SK-N-SH treated with all-trans-retinoic acid at 6 μM for 48 hours (cell line): ENCODE measurements at regions not wholly inside any gene's neighbourhood (a gene's known extent, or its start where the extent isn't known, plus 50 kb on each side); places are given as distances from the start of the nearest gene placed in this dataset.

Source experiments
- ATAC-seq: fragments of 200-7000 bp; cut with Tn5 transposase; 3 replicates; pipeline ENCODE4 v1.9.1; 2020; ENCODE audit warnings: mild to moderate bottlenecking, moderate library complexity
- BACH2 ChIP-seq: fragments of 250-450 bp; sonication (Bioruptor Pico); IDR thresholded peaks from 2 replicates; pipeline ENCODE4 v1.9.0; 2021; ENCODE audit warnings: mild to moderate bottlenecking, borderline replicate concordance
- ESRRG ChIP-seq: fragments of 250-450 bp; sonication (Bioruptor Pico); IDR thresholded peaks from 2 replicates; pipeline ENCODE4 v1.6.1; 2021; ENCODE audit warnings: mild to moderate bottlenecking
- GLIS3 ChIP-seq: fragments of 250-450 bp; sonication (Bioruptor Pico); IDR thresholded peaks from 2 replicates; pipeline ENCODE4 v1.5.0; 2020; ENCODE audit warnings: mild to moderate bottlenecking, moderate library complexity
- ISL1 ChIP-seq: fragments of 250-450 bp; sonication (Bioruptor Pico); IDR thresholded peaks from 2 replicates; pipeline ENCODE4 v2.1.2; 2022; ENCODE audit warnings: mild to moderate bottlenecking, moderate library complexity
- OSR1 ChIP-seq: fragments of 250-450 bp; sonication (Bioruptor Pico); IDR thresholded peaks from 2 replicates; pipeline ENCODE4 v1.8.0; 2022; ENCODE audit warnings: moderate library complexity, mild to moderate bottlenecking, inconsistent platforms
- RARB ChIP-seq: fragments of 250-450 bp; sonication (Bioruptor Pico); IDR thresholded peaks from 2 replicates; pipeline ENCODE4 v1.8.0; 2021; ENCODE audit warnings: mild to moderate bottlenecking, moderate library complexity
- SNAI2 ChIP-seq: fragments of 250-450 bp; sonication (Bioruptor Pico); IDR thresholded peaks from 2 replicates; pipeline ENCODE4 v1.5.0; 2020; ENCODE audit warnings: mild to moderate bottlenecking, moderate library complexity
- TCF4 ChIP-seq: fragments of 250-450 bp; sonication (Bioruptor Pico); IDR thresholded peaks from 2 replicates; pipeline ENCODE4 v1.8.0; 2021; ENCODE audit warnings: mild to moderate bottlenecking, moderate library complexity, borderline replicate concordance
- ZC3H10 ChIP-seq: fragments of 250-450 bp; sonication (Bioruptor Pico); IDR thresholded peaks from 2 replicates; pipeline ENCODE4 v1.5.1; 2021; ENCODE audit warnings: mild to moderate bottlenecking, moderate library complexity
- ZFP3 ChIP-seq: fragments of 250-450 bp; sonication (Bioruptor Pico); IDR thresholded peaks from 2 replicates; pipeline ENCODE4 v1.5.0; 2020; ENCODE audit warnings: mild to moderate bottlenecking, moderate library complexity
- ZNF565 ChIP-seq: fragments of 450-650 bp; formaldehyde crosslinking; conservative IDR thresholded peaks from 2 replicates; pipeline ENCODE4 v1.5.0; 2020; ENCODE audit warnings: low read depth, mild to moderate bottlenecking, moderate library complexity
- ZNF70 ChIP-seq: fragments of 450-650 bp; formaldehyde crosslinking; IDR thresholded peaks from 2 replicates; pipeline ENCODE4 v1.5.0; 2020; ENCODE audit warnings: mild to moderate bottlenecking, moderate library complexity
- ZNF8 ChIP-seq: fragments of 450-650 bp; formaldehyde crosslinking; IDR thresholded peaks from 2 replicates; pipeline ENCODE4 v1.5.0; 2020; ENCODE audit warnings: mild to moderate bottlenecking, moderate library complexity
- TF ChIP-seq, protein P1 (sequence below): fragments of 250-450 bp; sonication (Bioruptor Pico); IDR thresholded peaks from 2 replicates; pipeline ENCODE4 v1.5.0; 2020; ENCODE audit warnings: mild to moderate bottlenecking, moderate library complexity
- TF ChIP-seq, protein P2 (sequence below): fragments of 250-450 bp; sonication (Bioruptor Pico); IDR thresholded peaks from 2 replicates; pipeline ENCODE4 v1.5.1; 2020; ENCODE audit warnings: low read depth, mild to moderate bottlenecking, moderate library complexity
- TF ChIP-seq, protein P3 (sequence below): fragments of 250-450 bp; sonication (Bioruptor Pico); IDR thresholded peaks from 2 replicates; pipeline ENCODE4 v1.5.1; 2021; ENCODE audit warnings: mild to moderate bottlenecking, moderate library complexity
- TF ChIP-seq, protein P4 (sequence below): fragments of 250-450 bp; sonication (Bioruptor Pico); IDR thresholded peaks from 2 replicates; pipeline ENCODE4 v1.8.0; 2020; ENCODE audit warnings: mild to moderate bottlenecking, moderate library complexity, borderline replicate concordance
- TF ChIP-seq, protein P5 (sequence below): fragments of 250-450 bp; sonication (Bioruptor Pico); IDR thresholded peaks from 2 replicates; pipeline ENCODE4 v1.8.0; 2021; ENCODE audit warnings: low read depth, mild to moderate bottlenecking, moderate library complexity, borderline replicate concordance

DNA sequence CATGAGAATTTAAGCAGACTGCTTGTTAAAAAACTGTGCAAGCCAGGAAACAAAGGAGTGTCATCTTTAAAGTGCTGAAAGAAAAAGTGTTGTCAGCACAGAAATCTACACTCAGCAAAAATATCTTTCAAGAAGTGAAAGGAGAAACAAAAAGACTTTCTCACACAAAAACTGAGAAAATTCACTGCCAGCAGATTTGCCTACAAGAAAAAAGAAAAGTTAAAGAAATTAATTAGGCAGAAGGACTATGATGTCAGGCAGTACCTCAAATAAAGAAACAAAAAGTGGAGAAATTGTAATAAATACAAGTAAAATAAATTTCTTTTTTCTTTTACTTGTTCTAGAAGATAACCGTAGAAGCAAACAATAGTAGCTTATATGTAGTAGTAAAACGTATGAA, 171.6 kb upstream of the CEP162 start:
- ATAC-seq, result no peak
- TF ChIP-seq, protein P1, sequence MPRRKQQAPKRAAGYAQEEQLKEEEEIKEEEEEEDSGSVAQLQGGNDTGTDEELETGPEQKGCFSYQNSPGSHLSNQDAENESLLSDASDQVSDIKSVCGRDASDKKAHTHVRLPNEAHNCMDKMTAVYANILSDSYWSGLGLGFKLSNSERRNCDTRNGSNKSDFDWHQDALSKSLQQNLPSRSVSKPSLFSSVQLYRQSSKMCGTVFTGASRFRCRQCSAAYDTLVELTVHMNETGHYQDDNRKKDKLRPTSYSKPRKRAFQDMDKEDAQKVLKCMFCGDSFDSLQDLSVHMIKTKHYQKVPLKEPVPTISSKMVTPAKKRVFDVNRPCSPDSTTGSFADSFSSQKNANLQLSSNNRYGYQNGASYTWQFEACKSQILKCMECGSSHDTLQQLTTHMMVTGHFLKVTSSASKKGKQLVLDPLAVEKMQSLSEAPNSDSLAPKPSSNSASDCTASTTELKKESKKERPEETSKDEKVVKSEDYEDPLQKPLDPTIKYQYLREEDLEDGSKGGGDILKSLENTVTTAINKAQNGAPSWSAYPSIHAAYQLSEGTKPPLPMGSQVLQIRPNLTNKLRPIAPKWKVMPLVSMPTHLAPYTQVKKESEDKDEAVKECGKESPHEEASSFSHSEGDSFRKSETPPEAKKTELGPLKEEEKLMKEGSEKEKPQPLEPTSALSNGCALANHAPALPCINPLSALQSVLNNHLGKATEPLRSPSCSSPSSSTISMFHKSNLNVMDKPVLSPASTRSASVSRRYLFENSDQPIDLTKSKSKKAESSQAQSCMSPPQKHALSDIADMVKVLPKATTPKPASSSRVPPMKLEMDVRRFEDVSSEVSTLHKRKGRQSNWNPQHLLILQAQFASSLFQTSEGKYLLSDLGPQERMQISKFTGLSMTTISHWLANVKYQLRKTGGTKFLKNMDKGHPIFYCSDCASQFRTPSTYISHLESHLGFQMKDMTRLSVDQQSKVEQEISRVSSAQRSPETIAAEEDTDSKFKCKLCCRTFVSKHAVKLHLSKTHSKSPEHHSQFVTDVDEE, result no peak
- no peak for TF ChIP-seq RARB (CRISPR knock-in tag)
- TF ChIP-seq ZC3H10, result no peak
- TF ChIP-seq, protein P2, sequence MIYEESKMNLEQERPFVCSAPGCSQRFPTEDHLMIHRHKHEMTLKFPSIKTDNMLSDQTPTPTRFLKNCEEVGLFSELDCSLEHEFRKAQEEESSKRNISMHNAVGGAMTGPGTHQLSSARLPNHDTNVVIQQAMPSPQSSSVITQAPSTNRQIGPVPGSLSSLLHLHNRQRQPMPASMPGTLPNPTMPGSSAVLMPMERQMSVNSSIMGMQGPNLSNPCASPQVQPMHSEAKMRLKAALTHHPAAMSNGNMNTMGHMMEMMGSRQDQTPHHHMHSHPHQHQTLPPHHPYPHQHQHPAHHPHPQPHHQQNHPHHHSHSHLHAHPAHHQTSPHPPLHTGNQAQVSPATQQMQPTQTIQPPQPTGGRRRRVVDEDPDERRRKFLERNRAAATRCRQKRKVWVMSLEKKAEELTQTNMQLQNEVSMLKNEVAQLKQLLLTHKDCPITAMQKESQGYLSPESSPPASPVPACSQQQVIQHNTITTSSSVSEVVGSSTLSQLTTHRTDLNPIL (CRISPR knock-in tag), result no peak
- no peak for TF ChIP-seq SNAI2 (CRISPR knock-in tag)
- TF ChIP-seq, protein P3, sequence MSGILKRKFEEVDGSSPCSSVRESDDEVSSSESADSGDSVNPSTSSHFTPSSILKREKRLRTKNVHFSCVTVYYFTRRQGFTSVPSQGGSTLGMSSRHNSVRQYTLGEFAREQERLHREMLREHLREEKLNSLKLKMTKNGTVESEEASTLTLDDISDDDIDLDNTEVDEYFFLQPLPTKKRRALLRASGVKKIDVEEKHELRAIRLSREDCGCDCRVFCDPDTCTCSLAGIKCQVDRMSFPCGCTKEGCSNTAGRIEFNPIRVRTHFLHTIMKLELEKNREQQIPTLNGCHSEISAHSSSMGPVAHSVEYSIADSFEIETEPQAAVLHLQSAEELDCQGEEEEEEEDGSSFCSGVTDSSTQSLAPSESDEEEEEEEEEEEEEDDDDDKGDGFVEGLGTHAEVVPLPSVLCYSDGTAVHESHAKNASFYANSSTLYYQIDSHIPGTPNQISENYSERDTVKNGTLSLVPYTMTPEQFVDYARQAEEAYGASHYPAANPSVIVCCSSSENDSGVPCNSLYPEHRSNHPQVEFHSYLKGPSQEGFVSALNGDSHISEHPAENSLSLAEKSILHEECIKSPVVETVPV (CRISPR knock-in tag), result no peak
- no peak for TF ChIP-seq GLIS3 (CRISPR knock-in tag)
- TF ChIP-seq OSR1, result no peak
- TF ChIP-seq ESRRG (CRISPR knock-in tag), result no peak
- TF ChIP-seq, protein P4, sequence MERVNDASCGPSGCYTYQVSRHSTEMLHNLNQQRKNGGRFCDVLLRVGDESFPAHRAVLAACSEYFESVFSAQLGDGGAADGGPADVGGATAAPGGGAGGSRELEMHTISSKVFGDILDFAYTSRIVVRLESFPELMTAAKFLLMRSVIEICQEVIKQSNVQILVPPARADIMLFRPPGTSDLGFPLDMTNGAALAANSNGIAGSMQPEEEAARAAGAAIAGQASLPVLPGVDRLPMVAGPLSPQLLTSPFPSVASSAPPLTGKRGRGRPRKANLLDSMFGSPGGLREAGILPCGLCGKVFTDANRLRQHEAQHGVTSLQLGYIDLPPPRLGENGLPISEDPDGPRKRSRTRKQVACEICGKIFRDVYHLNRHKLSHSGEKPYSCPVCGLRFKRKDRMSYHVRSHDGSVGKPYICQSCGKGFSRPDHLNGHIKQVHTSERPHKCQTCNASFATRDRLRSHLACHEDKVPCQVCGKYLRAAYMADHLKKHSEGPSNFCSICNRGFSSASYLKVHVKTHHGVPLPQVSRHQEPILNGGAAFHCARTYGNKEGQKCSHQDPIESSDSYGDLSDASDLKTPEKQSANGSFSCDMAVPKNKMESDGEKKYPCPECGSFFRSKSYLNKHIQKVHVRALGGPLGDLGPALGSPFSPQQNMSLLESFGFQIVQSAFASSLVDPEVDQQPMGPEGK (CRISPR knock-in tag), result no peak
- no peak for TF ChIP-seq BACH2 (CRISPR knock-in tag)
- TF ChIP-seq, protein P5, sequence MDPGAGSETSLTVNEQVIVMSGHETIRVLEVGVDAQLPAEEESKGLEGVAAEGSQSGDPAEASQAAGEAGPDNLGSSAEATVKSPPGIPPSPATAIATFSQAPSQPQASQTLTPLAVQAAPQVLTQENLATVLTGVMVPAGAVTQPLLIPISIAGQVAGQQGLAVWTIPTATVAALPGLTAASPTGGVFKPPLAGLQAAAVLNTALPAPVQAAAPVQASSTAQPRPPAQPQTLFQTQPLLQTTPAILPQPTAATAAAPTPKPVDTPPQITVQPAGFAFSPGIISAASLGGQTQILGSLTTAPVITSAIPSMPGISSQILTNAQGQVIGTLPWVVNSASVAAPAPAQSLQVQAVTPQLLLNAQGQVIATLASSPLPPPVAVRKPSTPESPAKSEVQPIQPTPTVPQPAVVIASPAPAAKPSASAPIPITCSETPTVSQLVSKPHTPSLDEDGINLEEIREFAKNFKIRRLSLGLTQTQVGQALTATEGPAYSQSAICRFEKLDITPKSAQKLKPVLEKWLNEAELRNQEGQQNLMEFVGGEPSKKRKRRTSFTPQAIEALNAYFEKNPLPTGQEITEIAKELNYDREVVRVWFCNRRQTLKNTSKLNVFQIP (CRISPR knock-in tag), result no peak
- TF ChIP-seq TCF4 (CRISPR knock-in tag), result no peak
- no peak for TF ChIP-seq ZFP3 (CRISPR knock-in tag)
- TF ChIP-seq ZNF565 (CRISPR knock-in tag), result no peak
- TF ChIP-seq ISL1 (CRISPR knock-in tag), result no peak
- no peak for TF ChIP-seq ZNF8 (CRISPR knock-in tag)
- TF ChIP-seq ZNF70 (CRISPR knock-in tag), result no peak

DNA sequence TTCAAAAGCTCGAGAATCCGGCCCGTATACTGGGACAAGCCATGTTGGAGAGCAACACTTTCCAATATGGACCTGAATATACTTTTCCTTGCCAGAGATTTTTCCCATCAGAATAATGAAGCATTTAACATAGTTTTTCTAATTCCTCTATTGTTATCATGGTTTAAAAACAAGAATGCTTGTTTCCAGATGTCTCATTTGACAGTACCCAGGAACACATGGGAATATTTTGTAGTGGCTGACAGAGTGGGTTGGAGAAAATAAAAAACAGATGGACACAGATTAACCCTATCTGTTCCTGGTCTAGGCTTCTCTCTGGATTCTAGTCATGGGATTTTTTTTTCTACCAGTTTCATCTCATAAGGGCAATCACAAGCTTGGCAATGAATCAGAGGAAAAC, 164.8 kb upstream of the CEP162 start:
- TF ChIP-seq, protein P4 (CRISPR knock-in tag), result no peak
- TF ChIP-seq, protein P1, result peak; percentile 90
- peak; percentile 97 for TF ChIP-seq TCF4 (CRISPR knock-in tag)
- TF ChIP-seq, all 23 proteins: peak for 2
- ATAC-seq, result peak; percentile 66; the same call in 1 of the 3 replicates
